ENCODE measurements at regions not wholly inside any gene's neighbourhood (a gene's known extent, or its start where the extent isn't known, plus 50 kb on each side); places are given as distances from the start of the nearest gene placed in this dataset.

DNA sequence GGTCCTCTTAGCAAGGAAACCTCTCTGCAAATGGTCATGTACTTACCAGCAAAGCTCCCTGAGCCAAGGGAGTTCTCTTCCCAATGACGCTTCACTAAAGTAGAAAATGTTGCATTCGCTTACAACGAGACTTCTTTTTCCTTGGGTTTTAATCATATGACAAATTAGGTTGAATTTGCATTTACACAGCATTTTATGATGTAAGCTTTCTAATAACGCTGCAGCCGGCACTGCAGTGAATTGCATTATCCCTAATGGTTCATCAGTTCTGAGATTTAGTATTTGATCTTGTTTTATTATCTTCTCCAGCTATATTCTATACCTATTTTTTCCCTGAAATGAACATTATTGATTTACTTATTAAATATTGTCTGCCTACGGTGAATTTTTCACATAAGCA, 339.3 kb upstream of the PFKP start:
- no peak for DNase-seq (ENCODE audit: low read depth)

DNA sequence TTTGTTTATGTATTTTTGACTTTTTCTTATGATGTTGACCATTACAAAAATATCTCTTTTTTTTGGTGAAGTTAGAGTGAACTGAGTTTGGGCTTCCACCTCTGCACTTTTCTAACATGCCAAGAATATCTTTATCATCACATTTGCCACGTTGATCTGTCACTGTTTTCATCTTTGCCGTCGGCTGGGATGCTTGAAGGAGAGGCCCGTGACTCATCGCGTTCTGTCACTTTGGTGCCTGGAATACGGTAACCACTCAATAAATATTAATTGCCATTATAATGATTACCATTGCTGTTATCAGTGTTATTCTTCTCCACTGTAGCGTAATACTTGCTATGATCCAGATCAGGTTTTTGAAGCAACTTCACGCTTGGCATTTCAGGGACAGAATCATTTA, 350.8 kb upstream of the PFKP start:
- no peak for DNase-seq (ENCODE audit: low read depth)

DNA sequence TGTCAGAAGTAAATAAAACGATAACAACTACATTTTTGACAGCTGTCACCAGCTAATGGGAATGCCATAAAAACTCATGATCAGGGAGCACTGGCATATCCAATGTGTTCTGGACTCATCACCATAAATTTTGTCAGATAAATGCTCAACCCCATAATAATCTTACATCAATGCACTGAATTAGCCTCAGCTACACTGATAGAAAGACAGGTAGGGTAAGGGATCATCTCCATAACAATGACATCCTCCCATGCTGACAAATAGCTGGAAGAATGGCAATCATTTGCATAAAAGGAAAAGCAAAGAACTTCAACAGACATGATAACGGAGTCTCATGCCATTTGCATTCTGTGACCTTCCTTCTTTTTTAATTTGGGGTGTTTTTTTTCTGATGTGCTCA, 352.8 kb upstream of the PFKP start:
- no peak for DNase-seq (ENCODE audit: low read depth)

DNA sequence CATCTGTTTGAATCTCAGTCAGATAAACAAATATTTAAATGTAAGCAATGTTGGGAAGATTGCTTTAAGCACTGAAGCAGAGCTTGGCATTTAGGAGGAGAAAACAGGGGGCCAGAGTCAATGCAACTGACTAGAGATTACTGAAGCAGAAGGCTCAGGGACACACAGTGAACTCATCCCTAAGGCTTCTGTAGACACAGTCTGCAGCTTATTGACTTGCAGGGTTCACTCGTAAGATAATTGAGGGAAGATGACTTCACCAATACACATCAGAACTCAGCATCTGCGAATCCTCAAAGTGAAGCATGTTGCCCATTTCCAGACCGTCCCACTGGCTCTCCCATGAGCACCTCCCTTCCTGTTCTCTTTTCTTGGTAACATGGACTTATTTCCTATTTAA, 363.4 kb upstream of the PFKP start:
- DNase-seq (ENCODE audit: low read depth): no peak

DNA sequence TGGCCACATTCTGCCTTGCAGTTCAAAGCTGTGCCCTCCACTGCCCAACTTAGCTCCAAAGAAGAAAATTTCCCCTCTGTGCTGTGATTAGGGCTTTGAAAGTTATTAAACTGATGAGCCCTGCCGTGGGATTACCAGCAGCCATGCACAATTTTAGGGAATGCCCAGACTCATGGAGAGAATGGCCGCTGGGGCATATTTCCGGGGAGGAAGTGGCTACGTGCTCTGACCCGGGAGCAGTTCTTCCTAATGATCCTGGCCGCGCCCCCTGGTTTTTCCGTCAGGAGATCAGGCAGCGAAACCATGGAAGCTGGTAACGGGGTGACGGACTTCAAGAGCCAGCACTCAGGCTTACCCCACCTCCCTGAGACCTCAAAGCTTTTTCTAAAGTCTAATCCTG, 365.5 kb upstream of the PFKP start:
- no peak for DNase-seq (ENCODE audit: low read depth)

DNA sequence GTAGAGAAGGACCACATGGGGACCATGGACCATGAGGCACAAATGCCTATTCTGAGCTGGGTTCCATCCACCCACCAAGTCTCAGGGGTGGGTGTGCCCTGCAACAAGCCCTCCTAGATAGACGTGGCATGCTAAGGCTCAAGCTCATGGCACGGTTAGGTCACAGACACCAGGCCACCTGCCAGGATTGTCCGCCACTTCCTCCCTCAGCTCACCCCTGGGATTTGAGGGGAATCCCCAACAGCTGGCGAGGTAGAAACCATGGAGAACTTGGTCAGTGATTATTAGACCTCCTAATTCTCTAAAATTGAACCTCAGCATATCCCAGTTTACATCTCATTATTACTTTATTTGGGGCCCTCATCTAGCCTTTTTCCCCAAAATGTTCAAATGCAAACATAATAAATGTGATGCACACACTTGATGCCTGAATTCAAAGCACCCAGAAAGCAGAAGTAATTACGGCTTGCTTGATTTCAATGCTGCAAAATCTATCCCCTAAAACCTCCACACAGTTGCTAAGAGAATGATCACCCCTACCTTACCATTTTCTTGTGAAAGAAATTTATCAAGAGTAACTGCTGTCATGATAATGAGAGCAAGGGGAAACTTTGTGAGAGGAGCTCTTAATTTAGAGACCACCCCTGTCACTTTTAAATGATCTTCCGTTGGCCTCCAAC, 366.6 kb upstream of the PFKP start:
- no peak for DNase-seq (ENCODE audit: low read depth)

DNA sequence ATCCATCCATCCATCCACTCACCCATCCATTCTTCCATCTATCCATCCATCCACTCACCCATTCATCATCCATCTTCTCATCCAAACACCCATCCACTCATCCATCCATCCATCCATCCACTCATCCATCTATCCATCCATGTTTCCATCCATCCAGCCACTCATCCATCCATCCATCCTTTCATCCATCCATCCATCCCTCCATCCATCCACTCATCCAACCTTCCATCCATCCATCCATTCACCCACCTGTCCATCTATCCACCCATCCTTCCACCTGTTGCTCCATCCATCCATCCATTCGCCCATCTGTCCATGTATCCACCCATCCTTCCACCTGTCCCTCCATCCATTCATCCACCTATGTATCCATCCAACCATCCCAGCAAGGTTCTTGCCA, 378.4 kb upstream of the PFKP start:
- DNase-seq (ENCODE audit: low read depth): no peak

DNA sequence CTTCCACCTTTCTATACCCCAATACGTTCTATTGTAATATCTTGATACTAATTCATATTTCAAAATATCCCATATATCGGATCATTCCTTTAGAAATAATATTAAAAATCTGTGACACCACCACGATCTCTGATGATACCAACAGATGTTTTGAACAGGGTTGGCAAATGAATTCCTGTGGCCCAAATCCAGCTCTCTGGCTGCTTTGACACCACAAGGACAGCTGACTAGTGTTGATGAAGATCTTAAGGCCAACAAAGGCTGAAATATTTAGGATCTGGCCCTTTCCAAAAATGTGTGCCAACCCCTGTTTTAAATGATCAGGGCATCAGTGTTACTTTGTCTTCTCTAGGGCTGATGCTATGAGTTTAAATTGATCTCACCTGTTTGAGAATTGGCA, 380.7 kb upstream of the PFKP start:
- DNase-seq (ENCODE audit: low read depth): no peak

DNA sequence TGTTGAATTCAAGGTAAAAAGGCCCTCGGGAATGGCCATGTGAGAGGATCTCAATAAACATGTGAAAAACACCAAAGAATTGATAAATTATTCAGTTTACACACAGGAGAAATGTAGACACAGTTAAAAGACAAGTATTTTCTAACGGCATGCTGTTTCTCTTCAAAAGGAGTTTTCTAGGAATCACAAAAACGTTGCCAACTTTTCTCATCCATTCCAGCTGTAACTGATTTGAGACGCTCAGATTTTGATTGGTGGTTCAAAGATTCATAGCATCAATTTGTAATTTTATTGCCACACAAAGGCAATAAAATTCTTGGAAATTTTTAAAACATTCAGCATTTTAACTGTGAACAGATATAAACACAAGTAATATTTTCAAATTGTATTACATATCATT, 384.9 kb upstream of the PFKP start:
- no peak for DNase-seq (ENCODE audit: low read depth)

DNA sequence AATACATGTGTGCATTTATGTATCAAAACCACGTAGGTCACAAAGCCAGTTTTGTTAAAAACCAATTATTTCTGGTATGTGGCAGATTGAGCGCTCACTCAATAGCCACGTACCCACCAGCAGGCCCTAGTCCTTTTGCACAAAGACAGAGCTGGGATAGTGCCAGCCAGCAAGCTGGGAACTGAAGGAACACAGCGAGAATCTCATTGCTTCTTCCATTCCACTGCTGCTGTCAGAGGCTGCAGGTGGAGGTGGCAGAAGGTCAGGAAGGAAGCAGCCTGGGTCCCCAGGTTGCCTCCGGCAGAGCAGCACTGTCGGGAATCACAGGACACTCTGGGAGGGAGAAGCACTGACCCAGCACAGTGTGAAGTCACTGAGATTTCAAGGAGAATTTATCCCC, 385.5 kb upstream of the PFKP start:
- DNase-seq (ENCODE audit: low read depth): no peak

DNA sequence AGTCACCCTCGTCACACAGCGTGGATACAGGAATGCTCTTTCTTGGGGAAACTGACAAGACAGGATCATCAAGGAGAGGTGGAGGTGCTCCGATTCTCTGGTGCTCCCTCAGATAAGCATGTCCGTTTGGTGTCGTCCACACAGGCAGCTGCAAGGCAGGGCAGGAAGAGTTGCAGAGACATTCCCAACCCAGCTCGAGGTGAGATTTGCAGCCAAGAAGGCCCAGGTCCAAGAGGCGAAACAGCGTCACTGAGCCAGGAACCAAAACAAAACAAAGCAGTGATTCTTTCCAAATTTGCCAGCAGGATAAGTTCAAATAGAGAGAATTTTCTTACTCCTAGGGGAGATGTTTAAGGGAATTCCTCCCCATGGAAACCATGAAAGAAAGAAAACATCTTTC, 386.5 kb upstream of the PFKP start:
- DNase-seq (ENCODE audit: low read depth): no peak

DNA sequence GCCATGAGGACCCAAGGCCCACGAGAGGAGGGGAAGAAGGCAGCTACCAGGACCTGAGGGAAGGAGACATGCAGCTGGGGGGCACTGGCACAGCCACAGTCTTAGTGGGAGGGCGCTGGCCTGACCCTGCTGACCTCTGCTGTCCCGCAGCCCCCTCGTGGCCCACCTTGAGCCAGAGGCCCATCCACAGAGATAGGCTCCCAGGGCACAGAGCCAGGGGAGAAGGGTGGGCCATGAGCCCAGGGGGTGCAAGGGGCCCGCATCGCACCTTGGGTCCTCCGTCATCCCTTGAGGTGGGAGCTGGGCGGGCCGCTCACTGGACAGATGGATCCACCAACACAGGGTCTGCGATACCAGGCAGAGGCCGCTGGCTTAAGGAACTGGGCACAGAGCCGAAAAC, 387.7 kb upstream of the PFKP start:
- no peak for DNase-seq (ENCODE audit: low read depth)

DNA sequence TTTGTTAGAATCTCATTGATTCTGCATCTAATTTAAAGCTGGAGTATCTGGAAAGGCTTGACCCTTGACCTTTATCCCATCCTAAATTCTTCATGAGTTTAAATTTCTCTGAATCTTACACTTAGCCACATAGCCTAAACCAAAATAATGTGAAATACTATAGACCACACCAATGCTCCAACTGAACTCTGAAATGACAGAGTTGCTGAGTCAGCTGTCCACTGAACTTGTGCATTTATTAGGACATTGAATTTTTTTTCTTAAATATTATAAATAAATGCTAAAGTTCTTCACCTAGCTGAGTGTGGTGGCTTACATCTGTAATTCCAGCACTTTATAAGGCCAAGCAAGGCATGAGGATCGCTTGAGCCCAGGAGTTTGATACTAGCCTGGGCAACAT, 390.9 kb upstream of the PFKP start:
- DNase-seq (ENCODE audit: low read depth): no peak

DNA sequence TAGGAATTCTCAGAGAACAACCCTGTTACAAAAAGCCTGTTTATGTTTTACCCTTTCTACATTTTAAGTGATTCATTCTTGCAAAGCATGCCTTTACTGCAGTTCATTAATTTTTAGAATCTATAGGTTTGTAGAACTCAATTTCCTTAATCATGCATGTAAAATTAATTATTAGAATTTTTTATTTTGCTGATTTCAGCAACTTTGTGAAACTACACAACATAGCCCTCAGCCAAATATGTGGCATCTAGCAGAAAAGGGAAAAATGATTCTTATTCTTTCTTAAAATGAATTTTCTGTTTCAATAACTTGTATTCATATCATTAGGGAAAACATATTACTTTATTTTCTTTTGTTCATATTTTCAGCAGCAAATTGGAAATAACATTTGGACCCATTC, 392.9 kb upstream of the PFKP start:
- DNase-seq (ENCODE audit: low read depth): no peak

DNA sequence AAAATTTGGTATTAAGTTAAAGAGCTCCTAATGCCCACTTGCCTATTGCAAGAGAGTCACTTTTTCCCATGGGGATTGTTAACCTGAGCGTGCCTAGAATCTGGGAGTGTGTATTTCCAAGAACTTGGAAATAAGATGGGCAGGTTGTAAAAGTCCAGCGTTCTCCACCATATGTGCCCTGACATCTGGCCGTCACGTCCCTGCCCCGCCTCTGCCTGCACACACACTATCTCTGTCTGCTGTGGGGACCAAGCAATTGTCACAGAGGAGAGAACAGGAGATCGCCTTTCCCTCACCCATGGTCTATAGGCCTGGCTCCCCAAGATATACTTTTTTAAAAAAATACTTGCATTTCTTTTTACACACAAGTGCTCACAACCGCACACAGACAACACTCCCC, 396.5 kb upstream of the PFKP start:
- no peak for DNase-seq (ENCODE audit: low read depth)

DNA sequence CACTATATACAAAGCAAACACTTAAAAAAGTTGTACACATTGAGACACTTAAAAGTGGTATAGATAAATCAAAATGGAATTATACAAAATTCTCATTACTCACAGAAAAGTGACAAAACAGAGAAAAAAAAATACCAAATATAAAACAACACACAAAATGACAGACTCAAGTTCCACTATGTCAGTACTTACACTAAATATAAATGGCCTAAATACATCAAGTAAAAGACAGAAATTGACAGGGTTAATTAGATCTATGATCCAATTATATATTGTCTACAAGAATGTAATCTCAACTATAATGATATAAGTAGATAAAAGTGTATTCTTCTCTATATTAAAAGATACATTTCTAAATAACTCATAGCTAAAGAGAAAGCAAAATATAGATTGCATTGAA, 401.6 kb upstream of the PFKP start:
- no peak for DNase-seq (ENCODE audit: low read depth)

DNA sequence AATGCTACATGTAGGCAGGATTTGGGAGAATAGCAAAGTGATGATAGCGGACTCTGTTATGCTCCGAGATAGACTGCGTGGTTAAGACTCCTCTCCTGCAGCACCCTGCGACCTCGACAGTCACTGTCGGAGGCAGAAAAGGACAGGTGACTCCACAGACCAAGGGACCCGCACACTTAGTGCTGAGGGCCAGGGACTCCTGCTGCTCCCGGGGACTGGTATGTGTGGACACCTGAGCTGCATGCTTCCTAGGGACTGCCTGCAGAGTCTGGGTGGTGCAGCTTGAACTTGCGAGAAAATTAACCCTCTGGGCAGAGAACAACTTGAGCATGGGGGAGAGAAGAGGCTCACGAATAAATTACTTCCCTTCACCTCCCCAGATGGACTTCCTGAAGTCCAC, 407.1 kb upstream of the PFKP start:
- DNase-seq (ENCODE audit: low read depth): no peak

DNA sequence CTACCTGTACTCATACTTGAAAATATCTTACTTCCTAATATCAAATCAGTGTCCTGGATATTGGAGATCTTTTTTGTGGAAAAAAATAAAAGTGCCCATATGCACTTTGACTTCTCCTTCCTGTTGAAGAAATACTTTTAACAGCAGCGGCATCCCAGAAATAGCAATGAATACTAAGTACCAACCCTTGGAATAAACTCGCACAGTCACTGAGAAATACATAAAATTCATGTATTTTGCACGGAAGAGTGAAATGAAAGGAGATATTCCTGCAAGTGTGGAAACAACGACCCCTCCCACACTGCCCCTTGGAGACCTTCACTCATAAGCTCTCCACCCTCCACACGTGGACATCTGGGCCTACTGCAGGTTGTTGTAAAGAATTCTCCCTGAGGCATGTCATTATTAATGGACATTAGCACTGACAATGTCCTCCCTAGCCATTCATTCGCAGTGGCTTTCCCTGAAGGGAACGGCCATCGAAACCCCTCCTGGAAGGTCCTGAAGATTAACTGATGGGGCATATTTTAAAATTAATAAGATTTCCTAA, 407.6 kb upstream of the PFKP start:
- DNase-seq (ENCODE audit: low read depth): no peak

DNA sequence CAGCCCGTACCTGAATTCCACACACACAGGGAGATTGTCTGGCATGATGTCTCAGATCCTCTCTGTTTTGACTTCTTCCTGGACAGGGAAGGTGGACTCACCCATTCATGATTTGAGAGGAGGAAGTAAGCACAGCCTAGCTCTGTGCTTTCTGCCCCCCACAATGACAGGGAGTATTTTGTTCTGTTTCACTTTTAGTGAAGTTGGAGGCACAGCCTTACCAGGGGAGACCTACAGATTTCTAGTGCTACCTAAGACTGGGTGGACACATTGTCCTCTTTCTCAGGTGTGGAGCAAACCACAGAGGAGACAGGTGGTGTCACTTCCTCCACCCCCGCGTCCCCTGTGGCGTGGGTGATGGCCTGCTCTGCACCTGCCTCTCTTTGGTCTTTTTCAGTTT, 408.6 kb upstream of the PFKP start:
- no peak for DNase-seq (ENCODE audit: low read depth)

DNA sequence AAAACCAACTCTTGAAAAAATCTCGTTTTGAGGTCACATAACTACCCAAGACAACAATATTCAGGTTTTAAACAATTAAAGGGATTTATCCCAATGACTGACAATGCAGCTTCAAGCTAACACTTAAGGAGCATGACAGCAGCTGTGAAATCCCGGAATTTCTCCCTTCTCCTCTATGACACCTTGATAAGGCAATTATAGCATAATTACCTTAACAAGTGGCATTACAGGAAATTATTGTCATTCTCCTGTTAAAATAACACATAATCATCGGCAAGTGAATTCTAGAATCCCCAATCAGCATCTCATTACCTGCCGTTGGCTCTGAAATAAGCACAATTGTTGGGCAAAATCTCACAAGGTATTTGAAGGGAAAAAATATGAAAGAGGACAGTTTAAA, 417.0 kb upstream of the PFKP start:
- no peak for DNase-seq (ENCODE audit: low read depth)

DNA sequence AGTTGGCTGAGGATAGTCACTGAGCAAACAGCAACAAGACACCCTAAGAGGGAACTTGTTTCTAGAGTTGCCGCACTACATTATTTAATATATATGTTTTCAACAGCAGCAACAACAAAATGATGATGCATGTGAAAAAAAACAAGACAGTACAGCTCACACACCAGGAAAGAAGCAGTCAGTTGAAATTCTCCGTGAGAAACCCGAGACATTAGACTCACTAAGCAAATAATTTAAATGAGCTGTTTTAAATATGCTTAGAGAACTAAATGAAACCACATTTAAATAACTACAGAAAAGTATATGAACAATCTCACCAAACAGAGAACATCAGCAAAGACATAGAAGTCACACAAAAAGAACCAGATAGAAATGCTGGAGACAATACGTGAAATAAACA, 426.3 kb upstream of the PFKP start:
- no peak for DNase-seq (ENCODE audit: low read depth)

DNA sequence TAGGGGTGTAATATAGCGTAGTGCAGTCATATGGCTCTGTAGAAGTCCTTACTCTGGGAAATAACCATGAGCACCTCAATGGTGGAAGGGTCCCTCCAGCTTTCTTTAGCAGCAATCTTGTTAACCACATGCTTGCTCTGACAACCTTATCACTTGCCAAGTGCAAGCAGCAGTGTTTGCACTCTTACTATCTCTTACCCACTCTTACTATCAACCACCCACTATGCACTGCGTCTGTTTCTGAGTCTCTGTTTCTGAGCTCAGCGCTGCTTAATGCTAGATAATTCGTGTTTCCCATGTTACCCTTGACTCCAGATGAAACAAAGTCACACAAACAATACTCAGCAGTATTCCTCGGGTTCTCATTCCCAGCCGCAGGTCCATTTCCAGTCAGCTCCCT, 433.7 kb upstream of the PFKP start:
- DNase-seq (ENCODE audit: low read depth): no peak

DNA sequence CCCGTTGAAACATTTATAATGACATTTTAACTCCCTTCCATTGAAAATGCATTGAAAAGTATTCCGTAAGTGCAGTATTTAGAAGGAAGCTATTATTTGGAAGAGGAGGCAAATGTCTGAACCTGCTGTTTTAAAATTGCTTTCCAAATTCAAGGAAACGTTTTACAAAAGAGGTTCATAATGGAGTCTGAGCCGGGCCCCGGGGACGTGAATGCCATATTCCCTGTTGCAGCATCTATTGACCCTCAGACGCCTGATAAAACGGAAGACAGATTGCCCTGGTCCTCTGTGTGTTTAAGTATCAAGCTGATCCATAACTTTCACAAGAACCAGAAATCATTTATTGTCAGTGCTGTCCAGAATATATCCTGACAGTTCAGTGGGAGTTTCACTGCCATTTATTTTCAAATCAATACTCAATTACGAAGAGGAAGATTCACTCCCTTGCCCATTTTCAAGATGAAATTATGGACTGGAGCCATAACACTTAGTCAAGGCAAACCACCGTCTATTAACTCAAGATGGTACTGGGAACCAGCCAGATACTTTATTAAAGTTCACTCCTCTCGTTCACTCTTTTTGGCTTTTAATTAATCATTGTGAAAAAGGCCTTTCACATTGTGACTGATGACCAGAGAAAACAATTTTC, 435.7 kb upstream of the PFKP start:
- DNase-seq (ENCODE audit: low read depth): no peak

DNA sequence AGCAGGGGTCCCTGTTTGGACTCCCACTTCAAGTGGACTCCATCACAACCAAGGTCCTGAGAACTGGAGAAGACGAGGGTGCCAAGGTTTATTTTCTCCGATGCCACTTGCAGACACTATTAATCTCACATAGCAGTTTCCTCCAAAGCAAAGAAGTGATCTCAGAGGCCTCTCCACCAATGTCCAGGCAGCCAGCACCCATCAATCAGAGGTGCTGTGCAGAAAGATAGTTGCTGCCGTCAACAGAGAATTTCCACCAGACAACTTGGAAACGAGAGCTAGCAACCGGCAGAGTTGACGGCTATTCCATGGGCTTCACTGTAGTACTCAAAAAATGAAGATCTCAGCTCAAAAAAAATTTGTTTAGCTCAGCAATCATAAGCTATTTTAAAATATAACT, 438.6 kb upstream of the PFKP start:
- no peak for DNase-seq (ENCODE audit: low read depth)

All from stimulated activated CD8-positive, alpha-beta memory T cell treated with anti-CD3 and anti-CD28 coated beads, Interleukin-15, amount 100 ng/mL, for 24 hours (primary cell).